HG03432 (cell line): ENCODE measurements at regions not wholly inside any gene's neighbourhood (a gene's known extent, or its start where the extent isn't known, plus 50 kb on each side); places are given as distances from the start of the nearest gene placed in this dataset.

ENCODE experiments used
- ATAC-seq: cut with Tn5 transposase; IDR thresholded peaks from one replicate; pipeline ENCODE4 v1.9.1; 2021; ENCODE audit warnings: mild to moderate bottlenecking, moderate library complexity; ENCODE audit not compliant: unreplicated experiment

DNA sequence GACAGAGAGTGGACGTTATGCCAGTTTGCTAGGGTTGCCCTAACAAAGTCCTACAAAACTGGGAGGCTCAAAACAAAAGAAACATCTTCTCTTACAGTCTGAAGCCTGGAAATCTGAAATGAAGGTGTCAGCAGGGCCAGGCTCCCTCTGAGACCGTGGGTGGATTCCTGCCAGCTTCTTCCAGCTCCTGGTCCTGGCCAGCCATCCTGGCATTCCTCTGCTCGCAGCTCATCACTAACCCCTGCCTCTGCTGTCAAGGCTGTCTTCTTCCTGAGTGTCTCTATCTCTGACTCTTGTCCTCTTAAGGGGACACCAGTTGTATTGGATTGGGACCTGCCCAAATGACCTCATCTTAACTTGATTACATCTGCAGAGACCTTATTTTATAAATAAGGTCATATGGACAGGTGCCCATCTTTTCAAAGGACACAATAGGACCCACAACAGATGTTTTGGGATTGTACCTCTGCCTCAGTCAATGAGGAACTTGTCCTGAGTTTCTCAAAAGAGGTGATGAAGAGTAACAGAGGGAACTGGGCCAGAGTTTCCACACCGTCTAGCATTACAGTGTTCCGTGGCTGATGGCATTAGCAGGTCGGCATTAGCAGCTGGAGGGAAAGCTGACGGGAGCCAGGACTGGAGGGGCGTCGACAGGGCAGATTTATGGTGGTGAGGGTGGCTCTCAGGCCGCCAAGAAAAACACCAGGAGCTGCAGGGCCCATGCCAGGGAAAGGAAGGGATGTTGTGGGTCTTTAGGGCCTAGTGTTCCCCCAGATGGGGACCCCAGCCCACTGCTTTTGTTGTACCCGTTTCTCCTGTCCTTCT is 157.3 kb downstream of the TBXT start:
- no peak for ATAC-seq

DNA sequence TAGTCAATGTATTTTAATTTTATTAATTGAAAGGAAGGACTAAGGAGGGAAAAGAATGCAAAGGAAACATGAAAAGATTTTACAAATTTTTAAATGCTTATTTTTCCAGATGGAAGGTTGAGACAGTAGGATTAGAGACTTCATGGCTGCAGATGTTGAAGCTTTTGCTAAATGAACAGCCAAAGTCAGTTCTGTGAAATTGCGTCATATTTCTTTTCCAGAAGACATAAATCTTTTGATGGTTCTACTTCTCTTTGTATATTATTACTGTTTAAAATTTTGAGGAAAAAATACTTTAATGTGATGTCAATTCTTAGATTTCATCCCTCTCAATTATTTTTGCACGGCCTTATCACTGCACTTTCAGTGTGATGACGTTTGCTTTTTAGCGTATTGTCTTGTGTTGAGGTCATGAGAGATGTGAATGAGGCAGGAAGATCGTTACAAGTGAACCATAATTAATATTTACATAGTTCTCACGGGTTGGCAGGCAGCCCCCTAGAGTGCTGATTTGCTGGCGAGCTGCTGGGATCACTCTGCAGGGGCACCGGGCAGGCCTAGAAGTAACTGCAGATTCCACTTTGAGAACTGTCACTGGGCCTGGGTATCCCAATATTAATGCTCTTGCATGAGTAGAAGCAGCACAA is 158.1 kb downstream of the TBXT start:
- ATAC-seq: no peak

DNA sequence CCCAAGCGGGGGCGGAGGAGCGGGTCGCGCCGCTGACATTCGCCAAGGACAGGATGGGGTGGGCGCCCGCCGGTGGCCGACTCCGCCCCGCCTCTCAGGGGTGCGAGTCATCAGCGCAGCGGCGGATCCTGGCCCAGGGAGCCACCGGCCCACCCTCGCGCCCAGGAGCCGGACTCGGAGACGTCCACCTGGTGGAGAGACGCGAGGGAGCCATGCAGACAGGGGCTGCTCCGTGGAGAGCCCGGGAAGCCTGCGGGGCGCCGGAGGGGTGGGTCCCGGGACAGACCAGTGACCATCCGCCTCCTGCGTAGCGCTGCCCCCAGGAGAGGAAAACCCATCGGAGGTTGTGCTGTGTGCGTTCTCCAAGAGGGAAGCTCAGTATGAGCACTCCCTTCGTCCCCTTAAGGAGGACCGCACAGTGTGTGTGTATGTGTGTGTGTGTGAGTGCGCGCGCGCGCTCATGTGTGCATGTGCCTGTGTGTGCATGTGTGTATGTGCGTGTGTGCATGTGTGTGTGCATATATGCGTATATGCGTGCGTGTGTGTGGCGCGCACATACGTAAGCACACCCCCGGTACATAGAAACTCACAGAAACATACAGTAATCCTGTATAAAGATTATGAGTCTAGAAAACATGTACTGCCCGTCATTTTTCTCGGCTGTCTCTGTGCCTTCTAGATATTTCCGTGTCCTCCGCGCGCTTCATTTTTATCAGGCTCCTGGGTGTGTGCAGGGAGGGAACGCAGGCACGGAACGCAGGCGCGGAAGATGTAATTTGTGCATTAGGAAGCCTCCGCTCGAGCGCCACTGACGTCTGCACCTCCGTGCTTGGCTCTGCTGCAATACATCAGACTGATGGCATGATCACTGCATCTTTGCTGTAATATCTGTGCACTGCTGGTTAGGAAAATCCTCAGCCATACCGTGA is 158.9 kb downstream of the TBXT start:
- ATAC-seq: no peak

DNA sequence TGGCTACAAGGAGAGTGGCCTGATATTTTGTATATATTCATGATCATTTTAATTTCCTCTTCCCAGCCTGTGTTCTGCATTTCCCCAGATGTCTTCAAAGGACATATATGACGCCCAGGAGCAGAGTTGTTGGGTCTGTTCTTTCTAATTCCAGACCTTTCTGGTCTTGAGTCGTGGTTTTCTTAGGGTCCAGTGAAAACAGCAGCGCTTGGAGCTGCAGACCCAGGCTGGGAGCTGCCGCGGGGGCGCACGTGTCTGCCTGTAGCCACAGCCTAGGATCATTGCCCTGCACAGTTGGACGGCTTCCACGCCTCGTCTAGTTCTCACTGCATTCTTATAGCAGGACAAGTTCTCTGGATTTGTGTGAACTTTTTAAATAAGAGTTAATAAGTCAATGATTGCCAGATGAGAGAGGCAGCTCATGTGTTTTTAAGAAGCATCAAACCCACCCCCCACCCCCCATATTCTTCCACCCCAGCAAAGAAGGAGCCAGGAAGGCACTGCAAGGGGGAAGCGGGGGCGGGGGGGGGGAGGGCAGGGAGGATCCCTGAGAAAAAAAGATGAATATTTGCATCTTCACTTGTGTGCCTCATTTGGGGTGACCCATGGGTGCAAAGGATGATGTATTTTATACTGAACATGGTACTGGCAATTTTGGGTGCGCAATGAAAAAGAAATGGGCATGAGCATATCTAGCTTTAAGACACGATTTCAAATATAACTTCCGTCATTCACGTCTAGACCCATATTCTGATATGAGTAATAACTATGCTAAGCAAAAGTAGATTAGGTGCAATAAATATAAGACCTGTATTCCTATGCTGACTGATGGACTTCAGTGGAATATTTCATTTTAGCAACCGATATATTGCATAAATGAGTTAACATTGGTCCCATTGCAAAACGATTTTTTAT is 160.0 kb downstream of the TBXT start:
- ATAC-seq: no peak

DNA sequence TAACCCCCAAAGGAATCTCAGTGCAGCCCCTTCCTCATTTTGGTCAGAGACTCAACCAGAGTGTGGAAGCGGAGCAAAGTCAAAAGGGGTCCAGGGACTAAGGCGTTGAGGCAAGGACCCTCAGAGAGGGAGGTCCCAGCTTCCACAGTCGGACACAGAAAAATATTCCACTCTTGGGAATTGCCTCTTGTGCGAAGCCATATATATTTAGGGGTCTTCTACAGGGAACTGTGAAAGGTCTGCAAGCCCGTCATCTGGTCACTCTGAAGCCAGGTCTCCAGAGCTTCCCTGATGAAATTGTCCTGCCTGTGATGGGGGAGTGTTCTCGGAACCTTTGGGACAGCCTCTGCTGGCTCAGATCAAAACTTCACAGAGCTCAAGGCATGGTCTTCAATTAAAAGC is 160.8 kb downstream of the TBXT start:
- no peak for ATAC-seq

DNA sequence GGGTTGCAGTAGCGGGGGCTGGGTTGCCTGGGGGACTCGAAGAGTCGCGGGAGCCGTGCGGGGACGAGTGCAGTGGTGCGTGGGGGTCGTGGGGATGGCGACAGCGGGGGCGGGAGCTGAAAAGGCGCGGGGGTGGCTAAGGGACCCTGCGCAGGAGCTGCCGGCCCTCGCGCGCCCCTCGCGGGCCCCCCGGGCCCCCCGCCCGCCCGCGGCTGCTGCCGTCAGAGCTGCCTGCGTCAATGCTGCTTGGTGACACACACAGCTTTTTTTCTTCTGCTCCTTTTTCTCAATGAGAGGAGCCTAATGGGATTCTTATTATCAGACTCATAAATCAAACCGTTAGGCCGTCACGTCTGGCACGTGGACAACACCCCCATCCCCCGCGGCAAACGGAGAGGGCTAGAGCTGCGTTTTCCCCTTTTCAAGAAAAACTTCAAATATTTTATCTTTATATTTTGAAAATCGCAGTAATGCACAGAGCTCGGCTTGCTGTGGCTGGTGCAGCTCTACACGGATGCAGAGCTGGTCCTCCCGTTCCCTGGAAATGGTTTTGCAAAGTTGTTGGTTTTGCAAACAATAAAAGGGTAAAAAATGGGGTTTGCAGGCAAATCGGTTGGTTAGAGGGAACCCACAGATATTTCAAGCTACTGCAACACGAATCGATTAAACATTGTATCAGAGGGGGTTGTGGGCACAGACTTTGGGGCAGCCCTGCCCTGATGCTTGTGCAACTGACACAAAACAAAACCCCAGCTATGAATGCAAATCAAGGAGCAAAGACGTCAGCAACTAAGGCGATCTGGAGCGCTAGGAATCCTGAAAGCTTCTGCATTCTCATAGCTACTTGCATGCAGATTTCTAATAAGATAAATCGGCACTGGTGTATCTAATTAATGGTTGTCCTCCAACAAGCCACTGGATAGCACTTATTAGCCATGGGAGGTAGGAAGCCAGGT is 161.4 kb downstream of the TBXT start:
- ATAC-seq: no peak

DNA sequence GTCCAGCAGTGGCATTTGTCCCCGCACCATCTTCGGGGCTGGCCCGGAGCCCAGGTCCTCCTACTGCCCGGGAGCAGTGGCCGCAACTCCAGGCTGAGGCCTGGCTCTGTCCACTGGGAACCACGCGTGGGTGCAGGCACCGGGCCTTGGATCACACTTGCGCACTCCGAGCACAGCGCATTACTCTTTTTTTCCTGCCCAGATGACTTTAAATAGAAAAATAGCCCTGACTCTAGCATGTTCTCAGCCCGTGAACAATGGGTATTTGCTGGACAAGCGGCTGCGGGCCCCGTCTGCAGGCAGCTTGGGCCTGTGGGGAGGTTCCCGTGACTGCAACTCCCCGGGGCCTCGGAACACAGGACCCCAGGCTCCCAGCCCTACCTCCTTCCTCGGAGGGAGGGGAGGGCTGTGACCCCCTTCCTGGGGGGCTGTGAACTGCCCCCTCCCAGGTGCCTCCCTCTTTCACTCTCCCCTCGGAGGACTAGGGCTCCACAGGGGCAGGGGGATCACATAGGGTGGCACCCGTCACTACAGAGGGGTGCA is 162.2 kb downstream of the TBXT start:
- ATAC-seq: no peak

DNA sequence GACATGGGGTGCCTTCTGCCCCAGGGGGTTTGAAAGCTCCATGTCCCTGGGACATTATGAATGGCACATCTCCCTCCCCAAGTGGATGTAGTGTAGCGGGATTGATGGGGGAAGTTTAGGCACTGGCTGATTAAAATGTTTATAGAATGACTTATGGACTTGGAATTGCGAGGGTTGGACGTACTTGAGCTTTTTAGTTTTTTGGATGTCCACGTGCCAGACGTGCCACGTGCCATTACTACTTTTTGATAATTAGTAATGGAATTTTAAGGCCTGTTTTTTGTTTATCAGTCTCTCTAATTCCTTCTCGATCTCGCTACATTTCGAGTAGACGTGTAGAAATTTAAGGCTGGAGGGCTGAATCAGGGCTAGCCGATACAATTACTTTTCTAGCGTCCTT is 162.8 kb downstream of the TBXT start:
- no peak for ATAC-seq

DNA sequence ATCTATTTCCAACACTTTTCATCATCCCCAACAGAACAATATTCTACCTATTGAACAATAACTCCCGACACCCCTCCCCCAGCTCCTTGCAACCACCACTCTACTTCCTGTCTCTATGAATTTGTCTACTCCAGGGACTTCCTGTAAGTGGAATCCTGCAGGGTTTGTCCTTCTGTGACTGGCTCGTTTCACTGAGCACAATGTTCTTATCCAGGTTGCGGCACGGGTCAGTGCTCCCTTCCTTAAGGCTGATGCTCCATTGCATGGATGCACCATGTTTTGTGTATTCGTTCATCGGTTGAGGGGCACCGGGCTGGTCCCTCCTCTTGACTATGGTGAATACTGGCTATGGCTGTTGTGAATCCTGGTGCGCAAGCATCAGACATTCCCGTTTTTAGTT is 163.2 kb downstream of the TBXT start:
- no peak for ATAC-seq

DNA sequence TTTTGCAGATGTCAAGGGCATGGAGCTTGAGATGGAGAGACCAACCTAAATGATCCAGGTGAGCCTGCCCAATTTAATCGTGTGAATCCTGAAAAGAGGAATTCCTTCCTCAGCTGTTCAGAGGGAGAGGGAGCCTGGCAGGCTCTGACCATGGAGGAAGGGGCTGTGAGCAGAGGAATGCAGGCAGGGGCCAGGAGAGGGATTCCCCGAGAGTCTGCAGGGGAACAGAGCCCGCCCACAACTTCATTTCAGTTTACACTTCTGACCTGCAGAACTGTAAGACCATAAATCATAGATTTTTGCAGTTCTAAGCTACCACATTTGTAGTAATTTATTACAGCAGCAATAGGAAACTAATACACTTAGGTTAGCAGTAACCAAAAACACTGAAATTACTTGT is 164.1 kb downstream of the TBXT start:
- ATAC-seq: no peak

DNA sequence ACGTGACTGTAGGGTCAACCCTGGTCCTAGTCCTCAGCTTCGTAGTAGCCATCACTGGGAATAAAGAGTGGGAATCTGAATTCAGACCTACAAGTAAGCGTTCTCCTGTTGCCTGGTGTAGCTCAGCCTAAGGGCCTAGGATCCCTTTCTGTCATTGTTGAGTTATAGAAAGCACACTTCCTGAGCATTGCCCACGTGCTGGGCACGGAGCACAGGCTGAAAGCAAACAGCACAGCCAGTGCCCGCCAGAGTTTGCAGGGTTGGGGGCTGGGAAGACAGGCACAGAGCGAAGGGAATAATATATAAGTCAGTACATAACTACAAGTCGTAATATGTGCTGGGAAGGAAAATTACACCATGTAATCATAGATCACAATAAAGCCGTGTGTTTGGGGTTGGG is 166.3 kb downstream of the TBXT start:
- no peak for ATAC-seq

DNA sequence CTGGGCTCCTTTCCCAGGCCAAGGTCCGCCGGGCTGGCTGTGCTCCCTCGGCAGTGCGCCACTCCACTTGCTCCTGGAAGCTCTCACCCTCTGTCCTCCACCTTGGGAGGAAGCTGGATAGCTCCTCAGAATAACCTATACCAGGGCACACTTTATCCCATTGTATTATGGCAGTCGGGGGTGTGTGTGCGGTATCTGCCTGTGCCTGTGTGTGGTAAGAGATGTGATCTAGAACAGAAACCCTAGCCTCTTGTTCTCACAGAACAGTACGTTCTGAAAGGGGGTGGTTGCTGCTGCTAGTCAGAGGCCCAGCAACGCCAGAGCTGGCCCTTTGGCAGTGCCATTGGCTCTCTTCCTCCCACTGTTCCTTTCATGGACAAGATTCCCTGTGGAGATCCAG is 168.4 kb downstream of the TBXT start:
- ATAC-seq: no peak

DNA sequence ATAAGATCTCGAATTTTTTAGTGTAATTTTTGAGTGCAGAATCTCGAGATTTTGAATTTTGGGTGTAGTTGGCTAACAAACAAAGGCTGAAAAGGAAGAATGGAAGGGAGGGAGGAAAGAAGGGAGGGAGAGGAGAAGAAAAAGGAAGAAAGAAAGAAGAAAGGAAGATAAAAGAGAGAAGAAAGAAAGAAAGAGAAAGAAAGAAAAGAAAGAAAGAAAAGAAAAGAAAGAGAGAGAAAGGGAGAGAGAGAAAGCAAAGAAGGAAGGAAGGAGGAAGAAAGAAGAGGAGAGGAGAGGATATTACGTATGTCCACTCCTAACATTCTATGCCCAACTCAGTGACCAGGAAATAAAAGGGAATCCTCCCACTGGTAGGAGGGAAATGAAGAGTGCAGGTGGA is 169.6 kb downstream of the TBXT start:
- no peak for ATAC-seq

DNA sequence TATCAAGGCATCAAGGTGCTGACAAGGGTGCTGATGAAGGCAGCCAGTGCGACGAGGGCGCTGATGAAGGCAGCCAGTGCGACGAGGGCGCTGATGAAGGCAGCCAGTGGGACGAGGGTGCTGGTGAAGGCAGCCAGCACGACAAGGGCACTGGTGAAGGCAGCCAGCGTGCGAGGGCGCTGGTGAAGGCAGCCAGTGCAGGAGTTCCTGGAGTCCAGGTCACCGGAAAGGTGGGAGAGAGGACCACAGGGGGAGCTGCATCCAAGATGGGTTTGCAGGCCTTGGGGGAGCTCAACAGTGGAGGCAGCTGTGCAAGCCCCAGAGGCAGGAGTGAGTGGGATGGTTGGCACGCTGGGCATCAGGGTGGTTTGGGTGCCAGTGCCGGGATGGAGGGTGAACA is 176.3 kb downstream of the TBXT start:
- no peak for ATAC-seq

DNA sequence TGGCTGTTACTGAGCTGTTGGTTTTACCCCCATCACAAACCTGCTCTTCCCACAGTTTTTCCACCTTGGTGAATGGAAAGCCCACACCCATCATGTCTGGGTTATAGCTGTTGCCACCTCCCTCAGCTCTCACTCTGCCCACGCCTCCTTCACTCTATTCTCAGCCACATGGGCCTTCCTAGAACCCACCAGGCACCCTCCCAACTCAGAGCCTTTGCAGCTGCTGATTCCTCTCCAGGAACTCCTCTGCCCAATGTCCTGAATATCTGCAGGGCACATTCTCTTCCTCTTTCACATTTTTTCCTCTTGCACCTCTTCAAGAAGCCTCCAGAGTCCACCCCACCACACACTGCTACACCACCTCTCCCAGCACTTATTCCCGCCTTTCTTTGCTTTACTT is 177.4 kb downstream of the TBXT start:
- no peak for ATAC-seq

DNA sequence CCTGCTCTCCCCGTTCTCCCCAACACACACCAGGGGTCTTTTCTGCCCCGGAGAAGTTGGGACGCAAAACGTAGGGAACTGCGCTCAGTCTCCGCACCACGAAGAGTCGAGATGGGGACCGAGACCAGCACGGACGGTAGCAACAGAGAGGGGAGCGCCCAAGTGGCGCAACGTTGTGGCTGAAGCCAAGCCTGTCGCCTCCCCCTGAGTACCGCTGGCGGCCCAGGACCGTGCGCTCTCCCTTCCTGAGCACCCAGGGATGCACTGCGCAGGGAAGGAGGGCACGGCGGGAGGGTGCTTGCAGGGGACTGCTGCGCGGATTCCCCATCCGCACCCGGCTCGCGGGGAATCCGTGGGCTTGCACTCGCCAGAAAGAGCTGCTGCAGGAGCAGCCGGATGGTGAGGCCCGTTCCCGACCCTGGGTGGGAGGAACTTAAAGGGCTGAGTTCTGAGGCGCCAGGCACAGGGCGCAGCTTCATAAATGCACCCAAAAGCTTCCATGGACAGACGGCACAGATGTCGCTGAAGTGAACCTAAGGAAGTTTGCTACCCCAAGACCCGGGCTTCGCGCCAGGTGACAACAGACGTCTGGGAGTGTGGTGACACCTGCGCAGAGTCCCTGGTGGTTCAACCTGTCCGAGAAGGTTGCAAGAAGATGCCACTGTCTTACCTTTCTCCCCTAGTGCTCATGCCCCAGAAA is 178.7 kb downstream of the TBXT start:
- ATAC-seq: no peak

DNA sequence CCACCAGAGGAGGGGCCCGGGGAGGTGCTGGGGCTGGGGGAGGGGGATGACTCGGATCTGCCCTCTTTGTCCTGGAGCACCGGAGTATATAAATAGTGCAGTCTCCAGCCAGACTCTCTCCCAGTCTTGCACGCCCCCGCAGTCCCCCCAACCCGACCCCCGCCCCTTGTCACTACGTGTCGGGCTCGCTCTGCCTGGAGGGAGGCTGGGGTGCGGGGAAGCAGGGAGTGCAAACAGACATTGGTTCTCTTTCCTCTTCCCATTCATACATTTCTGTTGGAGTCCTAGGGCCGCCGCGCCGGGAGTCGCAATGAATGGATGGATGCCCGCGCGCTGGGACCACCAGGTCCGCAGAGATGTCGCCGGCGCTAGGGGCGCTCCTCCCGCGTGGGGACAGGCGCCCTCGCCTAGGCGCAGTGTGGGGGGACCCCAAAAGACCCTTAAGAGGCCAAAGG is 179.3 kb downstream of the TBXT start:
- no peak for ATAC-seq

DNA sequence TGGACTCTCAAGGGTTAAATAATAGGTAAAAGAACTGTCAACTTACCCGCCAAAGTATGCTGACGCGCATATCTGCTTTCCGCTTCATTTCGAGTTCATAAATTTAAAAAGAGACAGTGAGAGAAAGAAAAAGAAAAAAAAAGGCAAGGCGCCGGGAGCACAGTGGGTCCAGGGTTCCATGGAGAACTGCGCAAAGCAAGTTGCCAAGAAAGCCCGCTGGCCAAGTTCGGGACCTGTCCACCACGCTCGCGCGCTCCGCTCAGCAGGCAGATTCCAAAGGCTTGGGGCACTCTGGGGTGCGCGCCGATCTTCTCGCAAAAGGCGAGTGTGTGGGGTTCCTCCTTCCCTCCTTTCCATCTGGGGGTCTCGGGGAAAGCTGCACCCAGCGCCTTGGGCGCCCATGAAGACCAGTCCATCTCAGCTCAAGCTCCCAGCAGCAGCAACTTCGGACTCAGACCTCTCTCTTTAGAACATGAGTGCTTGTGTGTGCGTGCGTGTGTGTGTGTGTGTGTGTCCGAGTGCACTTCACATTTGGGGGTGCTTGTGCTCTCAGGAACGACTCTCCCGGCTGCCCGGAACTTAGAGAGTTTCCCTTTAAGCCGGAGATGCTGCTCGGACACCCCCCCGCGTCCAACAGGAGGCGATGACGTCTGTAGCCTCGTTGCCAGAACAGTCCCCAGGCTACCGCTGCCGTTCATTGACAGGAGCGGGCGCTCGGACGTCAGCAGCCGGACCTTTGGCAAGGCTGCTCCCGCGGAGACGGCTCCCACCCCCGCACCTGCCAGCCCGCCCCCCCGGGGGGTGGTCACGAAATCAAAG is 180.0 kb downstream of the TBXT start:
- ATAC-seq: no peak
